Breast epithelium (tissue), 4 donors: ENCODE measurements at regions not wholly inside any gene's neighbourhood (a gene's known extent, or its start where the extent isn't known, plus 50 kb on each side); places are given as distances from the start of the nearest gene placed in this dataset.

Experiments
- DNase-seq, 2 donors: peaks; one replicate each; pipeline ENCODE4 v3.0.0-alpha.2; 2019; ENCODE audit warnings: low spot score in 2 of 2
- H3K27ac ChIP-seq, 2 donors: fragments of 200-600 bp; sonication (generic) in 1 of 2; one replicate each; pipeline ENCODE4 v1.5.1; 2016 to 2019; ENCODE audit warnings: mild to moderate bottlenecking in 1 of 2
- H3K27me3 ChIP-seq, 2 donors: fragments of 200-600 bp; sonication (generic) in 1 of 2; one replicate each; pipeline versions ENCODE4 v1.5.1 to v1.6.0; 2017 to 2019; ENCODE audit warnings: control low read depth in 1 of 2, mild to moderate bottlenecking in 1 of 2
- H3K36me3 ChIP-seq: fragments of 200-600 bp; one replicate; pipeline ENCODE4 v1.5.1; 2019
- H3K4me1 ChIP-seq, 2 donors: fragments of 200-600 bp; sonication (generic); one replicate each; pipeline ENCODE4 v1.5.1; 2016 to 2019; ENCODE audit warnings: control low read depth in 1 of 2
- H3K4me3 ChIP-seq, 3 donors: fragments of 200-600 bp; sonication (generic); 1 replicate in 2 of 3; 2 replicates in 1 of 3; pipeline ENCODE4 v1.5.1; 2016 to 2019; ENCODE audit warnings: mild to moderate bottlenecking in 3 of 3, moderate library complexity in 2 of 3
- H3K9me3 ChIP-seq, 2 donors: fragments of 200-600 bp; sonication (generic) in 1 of 2; one replicate each; pipeline ENCODE4 v1.5.1; 2016 to 2019; ENCODE audit warnings: control low read depth in 1 of 2
- POLR2A ChIP-seq: fragments of 450-650 bp; IDR thresholded peaks from one replicate; pipeline ENCODE4 v1.6.1; 2016; ENCODE audit warnings: antibody characterized with exemption, mild to moderate bottlenecking, moderate library complexity
- POLR2AphosphoS5 ChIP-seq, 3 donors: sonication (generic); formaldehyde crosslinking; IDR thresholded peaks; one replicate each; pipeline ENCODE4 v1.6.1; 2017; ENCODE audit warnings: antibody characterized with exemption in 3 of 3
- intact Hi-C: fragments of 100-400 bp; cut with DNase I; formaldehyde crosslinking; loops from one replicate; pipeline ENCODE4 v1.15.1; 2023; ENCODE audit warnings: low total_unique reads
- TF ChIP-seq, protein P1 (sequence below), 3 donors: fragments of 450-650 bp; IDR thresholded peaks; one replicate each; pipeline ENCODE4 v1.5.1; 2016 to 2017; ENCODE audit warnings: antibody characterized with exemption in 3 of 3, mild to moderate bottlenecking in 3 of 3, moderate library complexity in 3 of 3

DNA sequence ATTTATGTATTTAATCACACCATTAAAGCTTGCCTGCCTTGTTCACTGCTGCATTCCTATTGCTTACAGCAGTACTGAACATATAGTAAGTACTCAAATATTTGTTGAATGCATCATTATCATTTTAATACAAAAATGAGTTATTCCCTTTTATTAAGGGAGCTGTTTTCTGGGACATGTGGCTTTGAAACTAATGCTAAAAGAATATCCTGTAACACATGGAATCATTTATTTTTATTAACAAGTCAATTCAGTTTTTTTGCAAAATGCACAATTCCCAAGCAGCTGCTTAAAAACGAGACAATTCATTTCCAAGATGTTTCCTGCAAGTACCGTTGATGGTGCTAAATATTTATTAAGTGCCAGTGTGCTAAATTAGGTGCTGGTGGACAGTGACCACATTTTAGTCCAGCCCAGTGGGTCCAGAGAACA lies 148.3 kb upstream of the NR3C1 start:
- Histone ChIP-seq H3K4me3 (no peak overlapping the region), H3K4me1 (no peaks in the 10 kb centered on the region), H3K27ac (no peak overlapping the region), H3K36me3 (no peaks in the 10 kb centered on the region), H3K27me3 (no peaks in the 10 kb centered on the region), H3K9me3 (peaks cover 0 to 7% of the 10 kb centered on the region in 2 donors)
- DNase-seq = no peak
- TF ChIP-seq, protein P1, sequence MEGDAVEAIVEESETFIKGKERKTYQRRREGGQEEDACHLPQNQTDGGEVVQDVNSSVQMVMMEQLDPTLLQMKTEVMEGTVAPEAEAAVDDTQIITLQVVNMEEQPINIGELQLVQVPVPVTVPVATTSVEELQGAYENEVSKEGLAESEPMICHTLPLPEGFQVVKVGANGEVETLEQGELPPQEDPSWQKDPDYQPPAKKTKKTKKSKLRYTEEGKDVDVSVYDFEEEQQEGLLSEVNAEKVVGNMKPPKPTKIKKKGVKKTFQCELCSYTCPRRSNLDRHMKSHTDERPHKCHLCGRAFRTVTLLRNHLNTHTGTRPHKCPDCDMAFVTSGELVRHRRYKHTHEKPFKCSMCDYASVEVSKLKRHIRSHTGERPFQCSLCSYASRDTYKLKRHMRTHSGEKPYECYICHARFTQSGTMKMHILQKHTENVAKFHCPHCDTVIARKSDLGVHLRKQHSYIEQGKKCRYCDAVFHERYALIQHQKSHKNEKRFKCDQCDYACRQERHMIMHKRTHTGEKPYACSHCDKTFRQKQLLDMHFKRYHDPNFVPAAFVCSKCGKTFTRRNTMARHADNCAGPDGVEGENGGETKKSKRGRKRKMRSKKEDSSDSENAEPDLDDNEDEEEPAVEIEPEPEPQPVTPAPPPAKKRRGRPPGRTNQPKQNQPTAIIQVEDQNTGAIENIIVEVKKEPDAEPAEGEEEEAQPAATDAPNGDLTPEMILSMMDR (IDR thresholded peaks at IDR 0.05) = no peak
- no peak for TF ChIP-seq POLR2A
- TF ChIP-seq POLR2AphosphoS5 (IDR thresholded peaks at IDR 0.05) = no peak
- intact Hi-C loops = no loop called here

DNA sequence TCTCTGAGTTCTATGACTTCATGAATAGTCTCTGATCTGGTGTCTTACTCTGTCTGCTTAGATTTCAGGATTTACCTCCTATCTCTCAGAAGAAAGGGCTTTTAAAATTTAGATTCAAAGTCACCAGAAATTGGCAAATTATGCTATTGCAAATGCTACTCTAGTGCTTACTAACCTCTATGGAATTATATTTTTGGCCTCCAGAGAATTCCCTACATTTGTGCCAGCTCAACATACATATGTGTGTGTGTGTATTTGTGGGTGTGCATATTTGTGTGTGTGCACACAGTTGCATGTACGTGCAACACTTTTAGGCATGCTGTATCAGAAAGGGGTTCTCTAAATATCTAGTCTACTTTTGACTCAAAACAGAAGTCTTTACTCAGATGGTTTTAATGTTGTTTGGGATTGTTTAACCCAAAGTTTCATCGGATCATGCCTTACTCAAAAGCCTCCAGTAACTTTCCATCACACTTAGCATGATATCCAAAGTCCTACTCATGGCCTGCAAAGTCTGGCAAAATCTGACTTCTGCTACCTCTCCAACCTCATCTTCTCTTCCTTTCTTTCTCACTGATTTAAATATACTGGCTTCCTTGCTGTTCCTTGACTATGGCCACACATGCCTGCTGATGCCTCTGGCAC lies 147.6 kb upstream of the NR3C1 start:
- no peaks in the 10 kb centered on the region for H3K4me1 ChIP-seq
- H3K27me3 ChIP-seq = no peaks in the 10 kb centered on the region
- DNase-seq = no peak
- peaks cover 0 to 7% of the 10 kb centered on the region in 2 donors for H3K9me3 ChIP-seq
- H3K36me3 ChIP-seq = no peaks in the 10 kb centered on the region
- no peak for TF ChIP-seq POLR2AphosphoS5 (IDR thresholded peaks at IDR 0.05)
- TF ChIP-seq, protein P1 (IDR thresholded peaks at IDR 0.05) = no peak
- TF ChIP-seq POLR2A = no peak
- no peak overlapping the region for H3K27ac ChIP-seq
- intact Hi-C loops = no loop called here
- no peak overlapping the region for H3K4me3 ChIP-seq

DNA sequence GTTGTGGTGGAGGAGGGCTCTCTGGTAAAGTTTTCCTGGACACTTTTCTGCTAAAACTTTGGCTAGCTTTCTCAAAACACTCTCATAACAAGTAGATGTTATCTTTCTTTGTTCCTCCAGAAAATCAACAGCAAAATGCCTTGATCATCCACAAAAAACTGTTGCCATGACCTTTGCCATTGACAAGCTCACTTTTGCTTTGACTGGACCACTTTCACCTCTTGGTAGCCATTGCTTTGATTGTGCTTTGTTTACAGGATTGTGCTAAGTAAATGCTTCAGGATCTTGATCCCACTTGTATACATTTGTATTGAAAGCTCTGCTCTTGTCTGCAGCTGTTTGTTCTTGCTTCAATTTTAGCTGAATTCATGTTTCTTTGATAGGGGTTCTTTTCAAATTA lies 143.9 kb upstream of the NR3C1 start:
- no peak for DNase-seq
- Histone ChIP-seq H3K27ac (no peak overlapping the region), H3K36me3 (no peaks in the 10 kb centered on the region), H3K27me3 (no peaks in the 10 kb centered on the region), H3K9me3 (peaks cover 0 to 7% of the 10 kb centered on the region in 2 donors), H3K4me1 (no peaks in the 10 kb centered on the region), H3K4me3 (no peak overlapping the region)
- TF ChIP-seq, protein P1 (IDR thresholded peaks at IDR 0.05) = no peak
- no peak for TF ChIP-seq POLR2A
- no peak for TF ChIP-seq POLR2AphosphoS5 (IDR thresholded peaks at IDR 0.05)
- intact Hi-C loops = no loop called here

DNA sequence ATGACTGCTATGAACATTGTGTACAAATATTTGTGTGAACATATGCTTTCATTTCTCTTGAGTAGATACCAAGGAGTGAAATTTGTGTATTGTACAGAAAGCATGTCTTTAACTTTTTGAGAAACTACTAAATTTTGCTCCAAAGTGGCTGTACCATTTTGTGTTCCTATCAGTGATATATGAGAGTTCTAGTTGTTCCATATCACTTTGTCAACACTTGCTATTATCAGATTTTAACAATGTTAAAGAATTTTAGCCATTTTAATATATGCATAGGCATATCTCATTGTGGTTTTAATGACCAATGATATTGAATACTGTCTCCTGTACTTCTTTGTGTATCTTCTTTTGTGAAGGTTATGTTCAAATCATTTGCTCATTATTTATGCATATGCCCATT lies 142.9 kb upstream of the NR3C1 start:
- intact Hi-C loops = no loop called here
- Histone ChIP-seq H3K9me3 (peaks cover 0 to 7% of the 10 kb centered on the region in 2 donors), H3K4me1 (no peaks in the 10 kb centered on the region), H3K27me3 (no peaks in the 10 kb centered on the region), H3K36me3 (no peaks in the 10 kb centered on the region), H3K27ac (no peak overlapping the region), H3K4me3 (no peak overlapping the region)
- TF ChIP-seq POLR2AphosphoS5 (IDR thresholded peaks at IDR 0.05) = no peak
- no peak for DNase-seq

DNA sequence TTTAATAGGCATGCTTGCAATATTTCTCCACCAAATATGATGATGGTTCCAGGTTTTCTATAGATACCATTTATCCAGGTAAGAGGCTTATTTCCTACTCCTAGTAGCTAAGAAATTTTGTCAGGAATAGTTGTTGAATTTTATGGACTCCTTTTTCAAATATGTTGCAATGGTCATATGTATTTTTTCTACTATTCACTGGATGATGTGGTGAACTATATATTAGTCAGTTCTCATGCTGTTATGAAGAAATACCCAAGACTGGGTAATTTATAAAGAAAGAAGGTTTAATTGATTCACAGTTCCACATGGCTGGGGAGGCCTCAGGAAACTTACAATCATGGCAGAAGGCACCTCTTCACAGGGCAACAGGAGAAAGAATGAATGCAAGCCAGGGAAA lies 141.1 kb upstream of the NR3C1 start:
- TF ChIP-seq, protein P1 (IDR thresholded peaks at IDR 0.05) = no peak
- Histone ChIP-seq H3K36me3 (no peaks in the 10 kb centered on the region), H3K9me3 (peaks cover 0 to 7% of the 10 kb centered on the region in 2 donors), H3K4me1 (no peaks in the 10 kb centered on the region), H3K27ac (no peak overlapping the region), H3K27me3 (no peaks in the 10 kb centered on the region), H3K4me3 (no peak overlapping the region)
- DNase-seq = no peak
- intact Hi-C loops = no loop called here
